Ovary (tissue), 3 donors: ENCODE measurements at regions not wholly inside any gene's neighbourhood (a gene's known extent, or its start where the extent isn't known, plus 50 kb on each side); places are given as distances from the start of the nearest gene placed in this dataset.

Experiments
- CTCF ChIP-seq, 3 donors: fragments of 450-650 bp in 2 of 3; fragments of 200-600 bp in 1 of 3; IDR thresholded peaks; one replicate each; pipeline versions ENCODE4 v1.5.1 to v1.8.0; 2016 to 2022; ENCODE audit warnings: antibody characterized with exemption in 3 of 3, mild to moderate bottlenecking in 1 of 3
- EP300 ChIP-seq: sonication (generic); formaldehyde crosslinking; IDR thresholded peaks from one replicate; pipeline ENCODE4 v1.6.1; 2017; ENCODE audit warnings: antibody characterized with exemption
- POLR2A ChIP-seq: fragments of 450-650 bp; IDR thresholded peaks from one replicate; pipeline ENCODE4 v1.6.1; 2017; ENCODE audit warnings: antibody characterized with exemption, mild to moderate bottlenecking, moderate library complexity
- donor health status: DM: no; HTN: no; CAD: no.

DNA sequence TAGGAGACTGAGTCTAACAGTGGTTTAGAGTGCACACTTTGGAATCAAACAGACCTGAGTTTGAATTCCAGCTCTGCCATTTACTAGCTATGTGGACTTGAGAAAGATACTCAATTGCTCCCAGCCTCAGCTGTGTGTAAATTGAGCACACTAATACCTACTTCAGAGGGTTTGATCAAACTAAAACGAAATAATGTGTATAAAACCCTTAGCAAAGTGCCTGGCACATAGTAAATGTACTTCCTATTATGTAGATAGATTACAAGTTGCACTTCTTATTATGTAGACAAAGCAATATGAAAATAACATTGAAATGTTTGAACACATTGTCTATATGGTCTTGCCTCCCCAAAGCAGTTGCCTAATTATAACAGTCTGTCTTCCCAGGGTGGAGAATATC, 180.6 kb downstream of the ANXA2 start:
- TF ChIP-seq POLR2A (no peak), CTCF (IDR thresholded peaks at IDR 0.05) (no peak), EP300 (no peak)
